Kidney capillary endothelial cell (primary cell): ENCODE measurements at regions not wholly inside any gene's neighbourhood (a gene's known extent, or its start where the extent isn't known, plus 50 kb on each side); places are given as distances from the start of the nearest gene placed in this dataset.

Experiments used
- DNase-seq: peaks from one replicate; pipeline ENCODE4 v3.0.0-alpha.2; 2018; ENCODE audit warnings: low spot score

DNA sequence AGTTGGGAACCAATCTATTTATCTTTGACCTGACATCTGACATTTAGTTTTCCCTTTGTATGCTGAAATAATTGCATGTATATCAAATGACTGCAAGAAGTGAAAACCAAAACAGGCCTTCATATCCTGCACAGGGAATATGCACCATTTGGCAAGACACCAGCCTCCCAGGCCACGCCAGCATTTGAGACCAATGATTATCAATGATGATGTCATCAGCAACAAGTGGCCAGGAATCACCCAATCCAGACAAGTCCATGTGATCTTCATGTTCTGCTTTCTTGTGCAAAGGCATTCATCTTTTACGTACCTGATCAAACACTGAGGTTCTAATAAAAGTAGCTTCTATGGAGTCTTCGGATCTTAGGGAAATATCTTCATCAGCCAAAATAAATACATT is 107.4 kb upstream of the TENT5A start:
- DNase-seq, result no peak

- DNase-seq, result no peak
Measured at GRCh38 chr6:81857812-81858211, 105.3 kb upstream of the TENT5A start.

GRCh38 chr6:81856872-81857271 is 104.4 kb upstream of the TENT5A start:
- DNase-seq, result no peak

GRCh38 chr6:81854474-81854873 is 102.0 kb upstream of the TENT5A start:
- no peak for DNase-seq

GRCh38 chr6:81853975-81854374 is 101.5 kb upstream of the TENT5A start:
- no peak for DNase-seq

DNA sequence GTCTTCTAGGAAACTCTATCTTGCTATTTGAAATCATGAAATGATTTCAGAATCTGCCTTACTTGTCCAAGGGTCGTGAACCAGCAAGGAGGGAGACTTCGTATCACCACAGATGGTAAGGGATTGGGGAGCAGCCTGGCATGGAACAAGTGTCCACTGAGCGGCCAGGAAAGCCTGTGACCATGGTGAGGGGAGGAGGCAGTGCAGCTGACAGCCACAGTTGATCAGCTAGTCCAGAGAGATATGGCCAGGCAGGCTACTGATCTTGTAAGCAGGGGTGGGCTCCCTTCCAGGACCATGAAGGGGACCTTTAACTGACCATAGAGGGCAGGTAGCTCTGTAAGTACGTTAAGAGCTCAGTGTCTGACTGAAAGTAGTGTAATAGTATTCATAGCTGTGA is 96.8 kb upstream of the TENT5A start:
- DNase-seq, result no peak

DNA sequence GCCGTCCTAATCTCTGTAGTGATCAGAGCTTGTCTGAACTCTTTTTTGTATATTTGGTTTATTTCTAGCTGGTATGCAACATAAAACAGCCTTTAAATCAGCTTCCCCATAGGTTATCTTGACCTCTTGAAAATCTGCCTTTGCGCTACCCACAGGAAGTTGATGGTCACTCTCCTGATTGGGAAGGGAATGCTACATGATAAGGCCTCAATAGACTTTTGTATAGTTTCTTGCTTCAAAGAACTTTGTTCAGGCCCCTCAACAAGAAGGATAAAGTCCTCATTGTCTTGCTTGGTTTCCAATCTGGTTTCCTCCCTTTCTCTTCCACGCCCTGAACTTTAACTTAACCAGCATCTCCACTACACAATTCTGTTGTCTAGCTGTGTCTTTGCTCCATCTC is 95.4 kb upstream of the TENT5A start:
- DNase-seq, result no peak

- DNase-seq, result no peak
Measured at GRCh38 chr6:81844686-81845085, 92.2 kb upstream of the TENT5A start.

DNA sequence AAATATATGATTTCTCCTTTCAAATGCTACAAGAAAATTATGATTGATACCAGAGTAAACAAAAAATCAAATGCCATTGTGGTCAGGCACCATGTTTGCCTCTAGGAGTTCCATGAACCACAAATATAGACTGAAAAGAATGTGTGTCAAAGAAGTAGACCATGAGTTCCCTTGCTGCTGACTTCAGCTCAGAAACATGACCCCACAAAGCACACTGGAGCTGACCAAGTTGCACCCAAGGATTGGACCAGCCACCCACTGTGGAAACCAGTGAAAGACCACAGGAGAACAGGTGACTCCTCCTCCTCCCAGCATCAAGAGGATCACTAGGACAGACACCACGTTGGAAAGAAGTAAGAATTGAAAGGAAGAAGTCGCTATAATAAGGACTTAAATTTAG is 90.8 kb upstream of the TENT5A start:
- DNase-seq, result no peak

DNA sequence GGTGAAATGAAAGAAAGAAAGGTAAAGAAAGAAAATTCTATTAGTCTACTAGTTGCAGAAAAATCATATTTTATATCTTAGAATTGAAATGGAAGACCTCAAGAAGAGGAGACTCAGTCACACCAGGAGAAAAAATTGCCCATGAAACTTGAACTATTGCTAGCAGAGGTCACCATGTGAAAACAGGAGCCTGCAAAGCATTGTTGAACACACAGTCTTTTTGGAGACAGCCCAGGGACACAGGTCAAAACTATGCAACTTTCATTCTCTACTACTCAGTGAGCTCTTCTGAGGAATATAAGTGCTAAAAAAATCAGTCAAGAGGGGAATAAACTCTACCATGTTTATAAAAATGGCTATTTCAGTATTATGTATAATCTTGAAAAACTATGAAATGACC is 89.8 kb upstream of the TENT5A start:
- no peak for DNase-seq

DNA sequence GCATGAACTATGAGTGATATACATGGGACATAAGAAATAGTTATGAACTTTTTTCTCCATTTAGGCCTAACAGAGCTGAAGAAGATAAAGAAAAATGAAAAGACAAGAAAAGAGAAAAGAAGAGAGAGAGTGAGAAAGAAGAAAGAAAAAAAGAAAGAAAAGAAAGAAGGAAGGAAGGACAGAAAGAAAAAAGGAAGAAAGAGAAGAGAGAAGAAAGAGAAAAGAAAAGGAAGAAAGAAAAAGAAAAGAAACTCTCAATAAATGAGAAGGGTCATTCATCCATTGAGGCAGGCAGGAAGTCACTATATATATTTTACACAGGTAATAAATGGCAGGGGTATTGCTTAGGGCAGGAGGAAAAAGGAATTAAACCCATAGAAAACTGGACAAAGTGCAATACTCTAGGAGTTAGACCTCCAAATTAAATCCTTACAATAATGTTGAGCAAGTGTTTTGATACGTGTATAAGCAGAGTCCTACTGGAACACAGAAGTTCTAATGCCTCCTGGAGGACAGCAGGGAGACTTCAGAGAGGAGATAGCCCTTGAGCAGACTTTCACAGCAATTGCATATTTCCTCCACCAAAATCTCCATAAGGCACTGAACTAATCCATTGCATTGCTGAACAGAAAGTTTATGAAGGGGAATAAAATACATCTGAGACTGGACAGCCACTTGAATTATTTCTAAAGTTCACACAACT is 86.4 kb upstream of the TENT5A start:
- DNase-seq, result no peak

- DNase-seq, result no peak
Measured at GRCh38 chr6:81838031-81838430, 85.5 kb upstream of the TENT5A start.

- DNase-seq, result no peak
Measured at GRCh38 chr6:81834141-81834681, 81.7 kb upstream of the TENT5A start.

DNA sequence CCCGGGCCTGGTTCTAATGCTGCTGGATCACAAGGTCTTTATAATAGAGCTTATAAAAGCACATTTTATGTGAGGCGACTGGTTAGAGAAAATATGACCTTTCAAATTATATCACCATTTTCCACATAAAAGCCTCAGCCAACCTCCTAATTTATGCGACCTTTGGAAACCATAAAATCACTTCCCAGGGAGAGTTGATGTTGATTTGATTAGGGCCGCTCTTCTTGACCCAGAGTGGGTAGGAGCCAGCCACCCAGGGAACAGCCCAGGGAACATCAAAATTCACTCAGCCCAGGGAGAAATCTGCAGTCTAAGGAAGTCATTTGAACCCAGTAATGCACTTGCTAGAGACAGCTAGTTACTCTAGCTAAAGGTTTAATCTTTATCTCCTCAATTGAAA is 79.8 kb upstream of the TENT5A start:
- DNase-seq, result no peak

DNA sequence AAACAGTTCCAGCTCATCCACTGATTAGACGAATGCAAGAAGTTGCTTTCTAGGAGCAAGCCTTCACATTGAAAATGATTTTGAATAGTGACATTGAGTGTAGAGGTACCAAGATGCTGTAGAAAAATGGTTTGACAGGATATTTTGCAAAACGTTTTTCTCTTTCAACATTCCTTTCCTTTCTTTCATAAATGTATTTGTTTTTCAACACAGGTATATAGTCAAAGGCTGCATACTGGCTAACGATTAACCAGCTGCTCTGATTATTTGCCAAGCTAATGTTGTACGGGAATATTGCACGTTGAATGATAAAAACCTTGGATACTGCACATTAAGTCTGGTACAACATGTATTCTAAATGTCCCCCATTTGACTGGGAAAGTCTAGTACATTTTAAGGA is 78.8 kb upstream of the TENT5A start:
- no peak for DNase-seq

DNA sequence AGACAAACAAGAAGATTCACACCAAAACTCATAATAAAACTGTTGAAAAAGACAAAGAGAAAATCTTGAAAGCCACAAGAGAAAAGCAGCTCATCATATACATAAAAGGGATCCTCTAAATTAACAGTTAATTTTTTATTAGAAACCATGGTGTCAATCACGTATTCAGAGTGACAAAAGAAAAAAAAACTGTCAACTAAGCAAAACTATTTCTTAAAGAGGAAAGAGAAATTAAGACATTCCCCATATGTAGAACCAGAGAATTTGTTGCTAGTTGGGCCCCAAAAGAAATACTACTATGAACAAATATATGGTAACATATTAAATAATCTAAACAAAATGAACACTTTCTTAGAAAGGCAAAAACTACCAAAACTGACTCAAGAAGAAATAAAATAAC is 74.3 kb upstream of the TENT5A start:
- no peak for DNase-seq

- DNase-seq, result no peak
Measured at GRCh38 chr6:81822568-81822967, 70.1 kb upstream of the TENT5A start.

DNA sequence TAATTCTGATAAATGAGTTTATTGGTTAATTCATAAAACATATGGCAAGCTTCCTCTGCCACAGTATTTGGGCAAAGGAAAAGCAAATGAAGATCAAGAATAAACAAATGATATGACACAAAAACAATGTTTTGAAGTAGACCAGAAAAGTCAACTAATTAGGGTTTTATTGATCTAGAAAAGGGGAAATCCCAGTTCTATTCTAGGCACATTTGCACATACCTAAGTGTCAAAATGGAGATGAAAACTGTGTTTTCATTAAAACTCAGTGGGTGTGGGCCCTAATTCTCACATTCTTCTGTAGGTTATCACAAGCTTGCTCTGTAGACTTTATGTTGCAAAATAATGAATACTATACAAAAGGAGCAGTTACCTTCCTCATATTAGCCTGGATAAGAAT is 69.0 kb upstream of the TENT5A start:
- no peak for DNase-seq

- DNase-seq, result no peak
Measured at GRCh38 chr6:81820980-81821379, 68.5 kb upstream of the TENT5A start.

DNA sequence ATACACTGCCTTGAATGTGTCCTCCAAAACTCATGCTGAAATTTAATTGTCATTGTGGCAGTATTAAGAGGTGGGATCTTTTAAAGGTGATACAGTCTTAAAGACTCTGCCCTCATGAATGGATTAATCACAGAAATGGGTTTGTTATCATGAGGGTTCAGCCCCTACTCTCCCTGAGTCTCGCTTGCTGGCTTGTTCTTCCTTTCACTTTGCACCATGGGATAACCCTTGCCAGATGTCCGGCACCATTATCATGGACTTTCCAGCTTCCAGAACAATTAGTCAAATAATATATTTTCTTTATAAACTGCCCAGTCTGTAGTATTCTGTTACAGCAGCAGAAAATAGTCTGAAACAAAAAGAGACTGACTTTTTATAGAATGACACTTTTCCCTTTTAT is 67.9 kb upstream of the TENT5A start:
- DNase-seq, result no peak

DNA sequence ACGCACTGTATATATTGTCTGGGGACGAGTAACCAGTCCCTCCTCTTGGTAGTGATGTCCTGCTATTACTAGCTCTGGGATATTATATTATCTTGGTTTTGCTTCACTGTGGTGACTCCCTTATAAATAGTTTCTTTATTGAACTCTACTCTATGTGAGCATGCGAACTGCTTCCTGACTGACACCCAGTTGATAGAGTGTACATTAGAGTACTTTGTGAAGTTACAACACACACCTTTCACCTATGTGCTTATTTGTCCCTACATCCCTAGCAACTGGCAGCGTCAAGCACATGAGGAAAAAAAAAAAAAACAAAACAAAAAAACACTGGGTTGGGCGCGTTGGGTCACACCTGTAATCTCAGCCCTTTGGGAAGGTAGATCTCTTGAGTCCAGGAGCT is 67.3 kb upstream of the TENT5A start:
- no peak for DNase-seq

GRCh38 chr6:81818901-81819361 is 66.5 kb upstream of the TENT5A start:
- DNase-seq, result no peak

- DNase-seq, result no peak
Measured at GRCh38 chr6:81816380-81816779, 63.9 kb upstream of the TENT5A start.

DNA sequence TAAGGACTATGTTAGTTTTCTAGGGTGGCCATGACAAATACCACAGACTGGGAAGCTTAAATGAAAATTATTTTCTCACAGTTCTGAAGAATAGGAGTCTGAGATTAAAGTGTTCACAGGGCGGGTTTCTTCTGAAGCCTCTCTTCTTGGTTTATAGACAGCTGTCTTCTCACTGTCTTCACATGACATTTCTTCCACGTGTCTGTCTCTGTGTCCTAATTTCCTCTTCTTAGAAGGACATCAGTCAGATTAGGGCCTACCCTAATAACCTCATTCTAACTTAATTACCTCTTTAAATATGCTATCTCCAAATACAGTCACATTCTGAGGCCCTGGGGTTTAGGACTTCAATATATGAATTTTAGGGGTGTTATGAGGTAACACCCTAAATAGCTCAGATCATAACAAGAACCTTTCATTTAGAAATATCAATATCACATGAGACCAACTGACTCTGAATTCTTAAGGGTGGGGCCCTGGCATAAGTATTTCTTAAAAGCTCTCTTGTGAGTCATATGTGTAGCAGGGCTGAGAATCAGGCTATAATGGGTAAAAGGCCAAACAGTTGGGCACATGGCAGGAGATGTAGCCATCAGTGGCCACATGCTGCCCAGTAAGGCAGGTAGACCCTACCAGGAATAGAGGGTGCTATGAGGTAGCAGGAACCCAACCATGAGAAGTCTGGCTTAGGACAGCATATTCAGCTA is 62.0 kb upstream of the TENT5A start:
- DNase-seq, result no peak
